K562 (cell line): ENCODE measurements at regions not wholly inside any gene's neighbourhood (a gene's known extent, or its start where the extent isn't known, plus 50 kb on each side); places are given as distances from the start of the nearest gene placed in this dataset.

Source experiments
- LCOR ChIP-seq: sonication (generic); formaldehyde crosslinking; IDR thresholded peaks from 2 replicates; pipeline ENCODE4 v1.8.0; 2022; ENCODE audit warnings: mild to moderate bottlenecking, missing genetic modification reagents
- MAX ChIP-seq: sonication (generic); formaldehyde crosslinking; IDR thresholded peaks from 2 replicates; pipeline ENCODE4 v1.9.0; 2022; ENCODE audit warnings: mild to moderate bottlenecking, missing genetic modification reagents
- MCM5 ChIP-seq: fragments of 450-650 bp; IDR thresholded peaks from 2 replicates; pipeline ENCODE4 v1.6.1; 2016; ENCODE audit warnings: low read depth
- TCF7L2 ChIP-seq: fragments of 150-350 bp; IDR thresholded peaks from 2 replicates; pipeline ENCODE4 v1.6.1; 2016; ENCODE audit warnings: low read depth, mild to moderate bottlenecking, low read length, moderate library complexity
- ZNF274 ChIP-seq: IDR thresholded peaks from 2 replicates; pipeline ENCODE4 v1.6.1; 2011; ENCODE audit warnings: low read depth, mild to moderate bottlenecking, low read length, moderate library complexity, borderline replicate concordance
- TF ChIP-seq, protein P1 (sequence below), 3 experiments: IDR thresholded peaks in 2 of 3; conservative IDR thresholded peaks in 1 of 3; 2 replicates each; pipeline ENCODE4 v1.5.1; 2011 to 2012; ENCODE audit warnings: low read length in 3 of 3, mild to moderate bottlenecking in 3 of 3, control low read depth in 2 of 3, improper control_type of control experiment in 1 of 3, inconsistent platforms in 1 of 3, low read depth in 1 of 3, mixed read lengths in 1 of 3, moderate library complexity in 1 of 3; ENCODE audit not compliant: insufficient read depth in 2 of 3
- TF ChIP-seq, protein P2 (sequence below): IDR thresholded peaks from 2 replicates; pipeline ENCODE4 v1.6.1; 2016; ENCODE audit warnings: missing genetic modification characterization, missing compliant biosample characterization

- TF ChIP-seq MAX (CRISPR knock-in tag) (no peak), ZNF274 (no peak), LCOR (CRISPR knock-in tag) (no peak), TCF7L2 (no peak), MCM5 (no peak)
- TF ChIP-seq, protein P1, sequence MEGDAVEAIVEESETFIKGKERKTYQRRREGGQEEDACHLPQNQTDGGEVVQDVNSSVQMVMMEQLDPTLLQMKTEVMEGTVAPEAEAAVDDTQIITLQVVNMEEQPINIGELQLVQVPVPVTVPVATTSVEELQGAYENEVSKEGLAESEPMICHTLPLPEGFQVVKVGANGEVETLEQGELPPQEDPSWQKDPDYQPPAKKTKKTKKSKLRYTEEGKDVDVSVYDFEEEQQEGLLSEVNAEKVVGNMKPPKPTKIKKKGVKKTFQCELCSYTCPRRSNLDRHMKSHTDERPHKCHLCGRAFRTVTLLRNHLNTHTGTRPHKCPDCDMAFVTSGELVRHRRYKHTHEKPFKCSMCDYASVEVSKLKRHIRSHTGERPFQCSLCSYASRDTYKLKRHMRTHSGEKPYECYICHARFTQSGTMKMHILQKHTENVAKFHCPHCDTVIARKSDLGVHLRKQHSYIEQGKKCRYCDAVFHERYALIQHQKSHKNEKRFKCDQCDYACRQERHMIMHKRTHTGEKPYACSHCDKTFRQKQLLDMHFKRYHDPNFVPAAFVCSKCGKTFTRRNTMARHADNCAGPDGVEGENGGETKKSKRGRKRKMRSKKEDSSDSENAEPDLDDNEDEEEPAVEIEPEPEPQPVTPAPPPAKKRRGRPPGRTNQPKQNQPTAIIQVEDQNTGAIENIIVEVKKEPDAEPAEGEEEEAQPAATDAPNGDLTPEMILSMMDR (IDR thresholded peaks at IDR 0.05 in 2 of 3, conservative IDR thresholded peaks at IDR 0.05 in 1 of 3; ENCODE audit: insufficient read depth in 2 of 3, low read depth in 1 of 3, low read length in 3 of 3), result no peak
- TF ChIP-seq, protein P2, sequence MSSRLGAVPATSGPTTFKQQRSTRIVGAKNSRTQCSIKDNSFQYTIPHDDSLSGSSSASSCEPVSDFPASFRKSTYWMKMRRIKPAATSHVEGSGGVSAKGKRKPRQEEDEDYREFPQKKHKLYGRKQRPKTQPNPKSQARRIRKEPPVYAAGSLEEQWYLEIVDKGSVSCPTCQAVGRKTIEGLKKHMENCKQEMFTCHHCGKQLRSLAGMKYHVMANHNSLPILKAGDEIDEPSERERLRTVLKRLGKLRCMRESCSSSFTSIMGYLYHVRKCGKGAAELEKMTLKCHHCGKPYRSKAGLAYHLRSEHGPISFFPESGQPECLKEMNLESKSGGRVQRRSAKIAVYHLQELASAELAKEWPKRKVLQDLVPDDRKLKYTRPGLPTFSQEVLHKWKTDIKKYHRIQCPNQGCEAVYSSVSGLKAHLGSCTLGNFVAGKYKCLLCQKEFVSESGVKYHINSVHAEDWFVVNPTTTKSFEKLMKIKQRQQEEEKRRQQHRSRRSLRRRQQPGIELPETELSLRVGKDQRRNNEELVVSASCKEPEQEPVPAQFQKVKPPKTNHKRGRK (tag), result no peak
Observed at GRCh38 chr5:174490728-174491127, 233.7 kb upstream of the MSX2 start.
